GM04503 (cell line): ENCODE measurements at regions not wholly inside any gene's neighbourhood (a gene's known extent, or its start where the extent isn't known, plus 50 kb on each side); places are given as distances from the start of the nearest gene placed in this dataset.
"Not testable (repeated sequence)": the region's sequence is repeated elsewhere in the genome, so short reads cannot be mapped to it uniquely, and the experiment has no call there.

Experiments used
- DNase-seq: peaks from one replicate; pipeline ENCODE4 v3.0.0-alpha.2; 2012; ENCODE audit warnings: low read depth

DNA sequence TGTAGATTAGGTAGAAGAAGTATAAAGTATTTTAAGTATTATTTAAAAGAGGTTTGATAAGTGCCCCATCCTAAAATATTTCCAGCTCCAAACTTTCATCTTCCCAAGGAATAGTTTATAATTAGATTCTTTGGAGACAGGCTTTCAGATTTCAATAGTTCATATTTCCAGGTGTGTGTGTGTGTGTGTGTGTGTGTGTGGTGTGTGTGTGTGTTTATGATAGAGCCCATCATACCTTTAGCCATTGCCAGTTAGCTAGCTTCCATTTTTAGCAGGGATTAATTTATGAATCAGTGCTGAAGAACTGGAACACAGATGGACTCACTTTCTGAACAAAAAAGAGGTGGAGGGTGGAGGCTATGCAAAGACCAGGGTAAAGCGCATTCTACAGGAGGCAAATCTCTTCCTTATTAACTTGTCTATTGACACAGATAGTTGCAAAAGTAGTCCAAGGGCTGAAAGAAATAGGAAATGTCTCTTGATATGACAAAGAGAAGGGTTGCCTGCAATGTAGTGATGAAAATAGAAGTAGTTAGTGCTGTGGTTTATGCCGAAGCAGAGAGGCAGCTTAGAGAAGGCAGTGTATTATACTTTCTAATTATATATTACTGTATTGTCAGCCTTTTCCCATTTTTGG, 301.1 kb downstream of the MAN2A1 start:
- DNase-seq: no peak

GRCh38 chr5:109992264-109992915, 302.7 kb downstream of the MAN2A1 start:
- DNase-seq: no peak

- no peak for DNase-seq
These were observed 304.4 kb downstream of the MAN2A1 start for GRCh38 chr5:109994135-109994534.

- DNase-seq: no peak
These were observed 306.5 kb downstream of the MAN2A1 start for GRCh38 chr5:109996246-109996645.

DNA sequence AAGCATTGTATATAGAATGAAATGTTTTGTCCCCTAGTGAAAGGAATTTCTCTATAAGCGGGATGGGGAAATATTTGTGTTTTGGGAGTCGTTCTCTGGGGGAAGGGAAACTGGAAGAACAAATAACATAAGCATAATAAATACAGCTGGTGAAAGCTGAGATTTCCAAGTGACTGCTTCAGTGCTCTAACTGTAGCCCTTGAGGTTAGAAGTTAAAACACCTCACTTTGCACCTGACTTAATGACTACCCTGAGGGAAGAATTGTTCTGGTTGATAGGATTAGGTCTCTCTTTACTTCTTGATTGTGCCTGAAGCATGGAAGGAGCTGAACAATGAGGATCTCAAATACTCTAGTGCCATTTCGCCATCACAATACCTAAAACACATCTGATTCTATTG, 307.4 kb downstream of the MAN2A1 start:
- no peak for DNase-seq

DNA sequence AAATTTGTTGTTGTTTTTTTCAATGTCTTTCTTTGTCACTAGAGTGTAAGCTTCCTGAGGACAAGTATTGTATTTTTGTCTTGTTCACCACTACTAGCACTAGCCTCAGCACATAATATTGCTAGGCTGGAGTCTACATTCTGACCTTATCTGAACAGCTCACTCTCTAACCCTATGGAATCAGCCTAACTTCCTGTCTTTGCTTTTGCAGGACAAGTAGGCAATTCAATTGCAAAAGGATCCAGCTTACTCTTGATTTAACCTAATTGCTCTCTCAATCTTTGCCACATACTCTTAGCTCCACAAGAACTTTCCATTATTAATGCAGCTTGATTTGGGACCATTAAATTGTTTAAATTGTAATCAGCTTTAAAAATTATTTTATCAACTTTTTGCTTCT, 308.5 kb downstream of the MAN2A1 start:
- no peak for DNase-seq

DNA sequence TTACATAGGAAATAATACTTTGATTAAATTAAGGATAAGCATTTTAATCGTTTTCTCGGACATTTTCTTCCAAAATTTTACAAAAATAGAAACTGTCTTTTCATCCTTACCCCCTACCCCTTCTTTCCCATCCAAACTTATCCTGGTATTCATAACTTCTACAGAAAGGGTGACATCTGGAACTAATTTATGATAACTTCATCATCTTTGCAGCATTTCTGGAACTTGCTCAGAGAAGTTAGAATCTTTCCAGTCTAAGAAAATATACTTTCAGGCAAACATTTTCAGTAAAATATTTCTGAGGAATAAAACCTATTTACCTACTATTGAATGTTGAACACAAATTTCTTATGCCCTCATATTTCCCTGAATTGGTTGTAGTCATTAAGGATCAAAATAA, 309.0 kb downstream of the MAN2A1 start:
- no peak for DNase-seq

GRCh38 chr5:110001648-110002047, 311.9 kb downstream of the MAN2A1 start:
- no peak for DNase-seq

GRCh38 chr5:110002652-110003051, 312.9 kb downstream of the MAN2A1 start:
- no peak for DNase-seq

GRCh38 chr5:110005907-110006562, 316.3 kb downstream of the MAN2A1 start:
- DNase-seq: not testable (repeated sequence)

GRCh38 chr5:110007101-110007500, 317.4 kb downstream of the MAN2A1 start:
- no peak for DNase-seq

DNA sequence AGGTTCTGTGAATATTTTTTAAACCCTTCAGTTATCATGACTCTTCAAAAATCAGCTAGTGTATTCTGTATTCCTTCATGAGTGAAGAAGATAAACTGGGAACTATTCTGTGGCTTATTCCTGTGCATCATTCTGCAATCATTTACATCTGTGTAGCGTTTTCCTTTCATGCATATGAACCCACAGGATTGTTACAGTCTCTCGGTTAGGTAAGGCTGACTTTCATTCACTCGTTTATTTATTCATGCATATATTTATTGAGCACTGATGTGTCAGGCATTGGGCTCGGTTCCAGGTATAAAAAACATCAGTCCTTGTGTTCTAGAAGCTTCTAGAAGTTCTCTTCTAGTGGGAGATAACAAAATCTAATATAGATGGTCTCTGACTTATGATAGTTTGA, 318.4 kb downstream of the MAN2A1 start:
- DNase-seq: no peak

GRCh38 chr5:110012145-110012544, 322.4 kb downstream of the MAN2A1 start:
- no peak for DNase-seq

GRCh38 chr5:110013017-110013416, 323.3 kb downstream of the MAN2A1 start:
- DNase-seq: no peak

- DNase-seq: no peak
These were observed 328.1 kb downstream of the MAN2A1 start for GRCh38 chr5:110017854-110018253.

DNA sequence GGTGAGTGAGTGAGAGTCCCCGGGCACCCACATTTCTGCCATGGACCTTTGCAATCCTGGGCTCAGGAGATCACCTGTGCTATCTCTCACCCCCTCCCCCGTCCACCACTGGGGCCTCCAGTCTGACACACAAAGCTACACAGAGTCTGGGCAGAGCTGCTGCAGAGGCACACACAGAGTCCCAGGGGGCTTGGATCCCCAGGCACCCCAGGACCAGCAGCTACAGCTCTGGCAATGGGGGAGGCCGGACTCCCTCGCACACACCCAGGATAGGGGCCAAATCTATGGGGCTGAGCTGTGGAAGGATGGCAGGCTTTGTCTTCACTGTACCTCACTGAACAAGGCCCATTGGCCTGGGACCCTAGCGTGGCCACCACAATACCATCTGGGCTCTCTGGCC, 328.8 kb downstream of the MAN2A1 start:
- DNase-seq: no peak

- no peak for DNase-seq
These were observed 329.4 kb downstream of the MAN2A1 start for GRCh38 chr5:110019119-110019518.

GRCh38 chr5:110019780-110020179, 330.1 kb downstream of the MAN2A1 start:
- DNase-seq: no peak

DNA sequence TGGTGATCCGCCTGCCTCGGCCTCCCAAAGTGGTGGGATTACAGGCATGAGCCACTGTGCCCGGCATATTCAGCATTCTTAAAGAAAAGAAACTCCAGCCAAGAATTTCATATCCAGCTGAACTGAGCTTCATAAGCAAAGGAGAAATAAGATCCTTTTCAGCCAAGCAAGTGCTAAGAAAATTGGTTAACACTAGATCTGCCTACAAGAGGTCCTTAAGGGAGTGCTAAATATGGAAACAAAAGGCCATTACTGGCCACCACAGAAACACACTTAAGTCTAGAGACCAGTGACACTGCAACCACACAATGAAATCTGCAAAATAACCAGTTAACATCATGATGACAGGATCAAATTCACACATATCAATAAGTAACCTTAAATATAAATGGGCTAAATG, 331.5 kb downstream of the MAN2A1 start:
- no peak for DNase-seq

GRCh38 chr5:110025160-110025559, 335.4 kb downstream of the MAN2A1 start:
- no peak for DNase-seq

DNA sequence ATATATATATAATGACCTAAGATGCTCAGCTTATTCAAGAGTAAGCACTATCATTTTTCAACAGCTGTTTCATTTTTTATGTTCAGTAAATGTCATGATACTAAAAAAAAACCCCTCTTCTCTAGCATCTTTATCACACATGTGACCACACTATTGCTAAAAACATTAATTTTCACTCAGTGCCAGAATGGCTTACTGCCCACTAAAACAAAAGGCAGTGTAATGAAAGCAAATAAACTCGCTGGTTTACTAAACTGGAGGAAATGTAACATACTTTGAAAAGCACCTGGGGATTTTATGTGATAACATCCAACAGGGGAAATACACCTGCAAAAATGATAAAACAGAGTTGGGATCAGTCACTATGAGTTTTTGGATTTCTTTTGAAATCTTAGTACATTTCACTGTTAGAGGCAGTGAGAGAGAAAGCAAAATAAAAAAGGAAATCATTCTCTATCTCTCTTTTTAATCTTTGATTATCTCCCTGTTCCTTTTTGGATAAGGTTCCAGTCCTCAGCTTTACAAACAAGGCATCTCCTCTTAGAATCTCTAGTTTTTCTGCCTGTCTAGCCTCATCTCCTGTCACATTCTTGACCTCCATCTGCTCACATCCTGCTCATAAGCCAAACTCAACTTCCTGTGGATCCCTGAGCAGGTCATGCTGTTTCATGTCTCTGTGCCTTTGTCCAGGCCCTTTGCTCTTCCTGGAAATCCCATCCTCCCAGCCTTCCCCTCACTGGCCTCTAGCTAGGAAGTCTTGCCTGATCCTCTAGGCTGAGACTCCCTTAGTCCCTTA, 338.0 kb downstream of the MAN2A1 start:
- no peak for DNase-seq

- DNase-seq: no peak
These were observed 341.8 kb downstream of the MAN2A1 start for GRCh38 chr5:110031402-110032140.
